HepG2 (cell line): ENCODE measurements at regions not wholly inside any gene's neighbourhood (a gene's known extent, or its start where the extent isn't known, plus 50 kb on each side); places are given as distances from the start of the nearest gene placed in this dataset.

Experiments used
- CCAR2 ChIP-seq: fragments of 200-400 bp; formaldehyde crosslinking; optimal IDR thresholded peaks from 2 replicates; pipeline ENCODE3; 2018; ENCODE audit warnings: low read depth, mild to moderate bottlenecking, low read length, moderate library complexity
- CTCF ChIP-seq: sonication (generic); formaldehyde crosslinking; IDR thresholded peaks from 2 replicates; pipeline ENCODE4 v1.5.0; 2020; ENCODE audit warnings: mild to moderate bottlenecking, missing genetic modification reagents, moderate library complexity
- FOXO4 ChIP-seq: sonication (generic); formaldehyde crosslinking; conservative IDR thresholded peaks from 2 replicates; pipeline ENCODE4 v1.8.1; 2023; ENCODE audit warnings: missing genetic modification reagents
- HNRNPH1 ChIP-seq: fragments of 200-400 bp; formaldehyde crosslinking; optimal IDR thresholded peaks from 2 replicates; pipeline ENCODE3; 2017; ENCODE audit warnings: mild to moderate bottlenecking, low read depth, low read length
- MYC ChIP-seq: sonication (generic); formaldehyde crosslinking; IDR thresholded peaks from 2 replicates; pipeline ENCODE4 v1.9.0; 2021; ENCODE audit warnings: missing genetic modification reagents, borderline replicate concordance
- NR2F2 ChIP-seq: IDR thresholded peaks from 2 replicates; pipeline ENCODE4 v1.6.1; 2012; ENCODE audit warnings: low read depth, inconsistent platforms, borderline replicate concordance
- ZNF354B ChIP-seq: sonication (generic); formaldehyde crosslinking; IDR thresholded peaks from 2 replicates; pipeline ENCODE4 v1.8.0; 2022; ENCODE audit warnings: mild to moderate bottlenecking, missing genetic modification reagents
- ZNF639 ChIP-seq: conservative IDR thresholded peaks from 2 replicates; pipeline ENCODE4 v1.6.1; 2018; ENCODE audit warnings: missing genetic modification reagents
- ZNF780A ChIP-seq: sonication (generic); formaldehyde crosslinking; IDR thresholded peaks from 2 replicates; pipeline ENCODE4 v1.8.0; 2022; ENCODE audit warnings: mild to moderate bottlenecking, missing genetic modification reagents, moderate library complexity

- no peak for TF ChIP-seq FOXO4 (CRISPR knock-in tag)
- no peak for TF ChIP-seq MYC (CRISPR knock-in tag)
- TF ChIP-seq CCAR2: no peak
- no peak for TF ChIP-seq CTCF (CRISPR knock-in tag)
- no peak for TF ChIP-seq HNRNPH1
- TF ChIP-seq NR2F2: no peak
- TF ChIP-seq ZNF639 (CRISPR knock-in tag): no peak
- TF ChIP-seq ZNF780A (CRISPR knock-in tag): no peak
- TF ChIP-seq ZNF354B (CRISPR knock-in tag): no peak
Observed at GRCh38 chr10:78762086-78762630, 306.6 kb upstream of the ZMIZ1 start.
